SK-N-SH treated with all-trans-retinoic acid at 6 μM for 48 hours (cell line): ENCODE measurements at regions not wholly inside any gene's neighbourhood (a gene's known extent, or its start where the extent isn't known, plus 50 kb on each side); places are given as distances from the start of the nearest gene placed in this dataset.

Source experiments
- ATAC-seq: fragments of 200-7000 bp; cut with Tn5 transposase; 3 replicates; pipeline ENCODE4 v1.9.1; 2020; ENCODE audit warnings: mild to moderate bottlenecking, moderate library complexity
- BACH2 ChIP-seq: fragments of 250-450 bp; sonication (Bioruptor Pico); IDR thresholded peaks from 2 replicates; pipeline ENCODE4 v1.9.0; 2021; ENCODE audit warnings: mild to moderate bottlenecking, borderline replicate concordance
- CSDC2 ChIP-seq: fragments of 250-450 bp; sonication (Bioruptor Pico); IDR thresholded peaks from 2 replicates; pipeline ENCODE4 v1.5.0; 2020; ENCODE audit warnings: mild to moderate bottlenecking, moderate library complexity
- ESRRG ChIP-seq: fragments of 250-450 bp; sonication (Bioruptor Pico); IDR thresholded peaks from 2 replicates; pipeline ENCODE4 v1.6.1; 2021; ENCODE audit warnings: mild to moderate bottlenecking
- ISL1 ChIP-seq: fragments of 250-450 bp; sonication (Bioruptor Pico); IDR thresholded peaks from 2 replicates; pipeline ENCODE4 v2.1.2; 2022; ENCODE audit warnings: mild to moderate bottlenecking, moderate library complexity
- OSR1 ChIP-seq: fragments of 250-450 bp; sonication (Bioruptor Pico); IDR thresholded peaks from 2 replicates; pipeline ENCODE4 v1.8.0; 2022; ENCODE audit warnings: moderate library complexity, mild to moderate bottlenecking, inconsistent platforms
- PPARA ChIP-seq: fragments of 250-450 bp; sonication (Bioruptor Pico); IDR thresholded peaks from 2 replicates; pipeline ENCODE4 v1.5.0; 2020; ENCODE audit warnings: mild to moderate bottlenecking, borderline replicate concordance
- SNAI2 ChIP-seq: fragments of 250-450 bp; sonication (Bioruptor Pico); IDR thresholded peaks from 2 replicates; pipeline ENCODE4 v1.5.0; 2020; ENCODE audit warnings: mild to moderate bottlenecking, moderate library complexity
- TCF4 ChIP-seq: fragments of 250-450 bp; sonication (Bioruptor Pico); IDR thresholded peaks from 2 replicates; pipeline ENCODE4 v1.8.0; 2021; ENCODE audit warnings: mild to moderate bottlenecking, moderate library complexity, borderline replicate concordance
- TOX ChIP-seq: fragments of 250-450 bp; sonication (Bioruptor Pico); IDR thresholded peaks from 2 replicates; pipeline ENCODE4 v1.8.0; 2021; ENCODE audit warnings: mild to moderate bottlenecking, moderate library complexity, borderline replicate concordance
- ZC3H10 ChIP-seq: fragments of 250-450 bp; sonication (Bioruptor Pico); IDR thresholded peaks from 2 replicates; pipeline ENCODE4 v1.5.1; 2021; ENCODE audit warnings: mild to moderate bottlenecking, moderate library complexity
- ZFP3 ChIP-seq: fragments of 250-450 bp; sonication (Bioruptor Pico); IDR thresholded peaks from 2 replicates; pipeline ENCODE4 v1.5.0; 2020; ENCODE audit warnings: mild to moderate bottlenecking, moderate library complexity
- ZFP30 ChIP-seq: fragments of 450-650 bp; formaldehyde crosslinking; IDR thresholded peaks from 2 replicates; pipeline ENCODE4 v1.5.0; 2022; ENCODE audit warnings: mild to moderate bottlenecking, moderate library complexity
- ZNF565 ChIP-seq: fragments of 450-650 bp; formaldehyde crosslinking; conservative IDR thresholded peaks from 2 replicates; pipeline ENCODE4 v1.5.0; 2020; ENCODE audit warnings: low read depth, mild to moderate bottlenecking, moderate library complexity
- ZNF70 ChIP-seq: fragments of 450-650 bp; formaldehyde crosslinking; IDR thresholded peaks from 2 replicates; pipeline ENCODE4 v1.5.0; 2020; ENCODE audit warnings: mild to moderate bottlenecking, moderate library complexity
- ZNF8 ChIP-seq: fragments of 450-650 bp; formaldehyde crosslinking; IDR thresholded peaks from 2 replicates; pipeline ENCODE4 v1.5.0; 2020; ENCODE audit warnings: mild to moderate bottlenecking, moderate library complexity
- TF ChIP-seq, protein P1 (sequence below): fragments of 250-450 bp; sonication (Bioruptor Pico); IDR thresholded peaks from 2 replicates; pipeline ENCODE4 v1.8.0; 2021; ENCODE audit warnings: low read depth, mild to moderate bottlenecking, moderate library complexity, borderline replicate concordance
- TF ChIP-seq, protein P2 (sequence below): fragments of 250-450 bp; sonication (Bioruptor Pico); IDR thresholded peaks from 2 replicates; pipeline ENCODE4 v1.5.0; 2020; ENCODE audit warnings: mild to moderate bottlenecking, moderate library complexity
- TF ChIP-seq, protein P3 (sequence below): fragments of 250-450 bp; sonication (Bioruptor Pico); IDR thresholded peaks from 2 replicates; pipeline ENCODE4 v1.5.1; 2020; ENCODE audit warnings: low read depth, mild to moderate bottlenecking, moderate library complexity
- TF ChIP-seq, protein P4 (sequence below): fragments of 250-450 bp; sonication (Bioruptor Pico); IDR thresholded peaks from 2 replicates; pipeline ENCODE4 v1.5.1; 2021; ENCODE audit warnings: mild to moderate bottlenecking, moderate library complexity

DNA sequence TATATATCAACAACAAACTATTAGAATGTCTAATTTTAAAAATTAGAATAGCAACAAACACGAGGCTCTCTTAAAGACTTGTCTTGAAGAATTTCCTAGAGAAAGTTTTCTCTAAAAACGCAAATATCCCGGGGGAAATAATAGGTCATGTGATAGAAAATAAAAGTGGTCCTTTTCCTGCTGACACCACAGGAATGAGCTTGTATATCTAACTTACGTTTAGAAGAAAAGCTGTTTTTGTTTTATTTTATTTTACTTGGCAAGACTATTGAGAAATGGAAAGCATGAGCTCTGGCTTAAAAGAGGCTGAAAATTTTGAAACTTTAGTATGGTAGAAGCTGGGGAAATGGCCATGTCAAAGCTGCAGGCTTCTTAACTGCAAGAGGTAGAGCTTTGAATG is 465.0 kb downstream of the AGTPBP1 start:
- ATAC-seq: no peak
- TF ChIP-seq SNAI2 (CRISPR knock-in tag): no peak
- no peak for TF ChIP-seq ZNF565 (CRISPR knock-in tag)
- TF ChIP-seq ESRRG (CRISPR knock-in tag): no peak
- TF ChIP-seq TCF4 (CRISPR knock-in tag): no peak
- no peak for TF ChIP-seq ZFP3 (CRISPR knock-in tag)
- no peak for TF ChIP-seq ZNF8
- TF ChIP-seq, protein P1, sequence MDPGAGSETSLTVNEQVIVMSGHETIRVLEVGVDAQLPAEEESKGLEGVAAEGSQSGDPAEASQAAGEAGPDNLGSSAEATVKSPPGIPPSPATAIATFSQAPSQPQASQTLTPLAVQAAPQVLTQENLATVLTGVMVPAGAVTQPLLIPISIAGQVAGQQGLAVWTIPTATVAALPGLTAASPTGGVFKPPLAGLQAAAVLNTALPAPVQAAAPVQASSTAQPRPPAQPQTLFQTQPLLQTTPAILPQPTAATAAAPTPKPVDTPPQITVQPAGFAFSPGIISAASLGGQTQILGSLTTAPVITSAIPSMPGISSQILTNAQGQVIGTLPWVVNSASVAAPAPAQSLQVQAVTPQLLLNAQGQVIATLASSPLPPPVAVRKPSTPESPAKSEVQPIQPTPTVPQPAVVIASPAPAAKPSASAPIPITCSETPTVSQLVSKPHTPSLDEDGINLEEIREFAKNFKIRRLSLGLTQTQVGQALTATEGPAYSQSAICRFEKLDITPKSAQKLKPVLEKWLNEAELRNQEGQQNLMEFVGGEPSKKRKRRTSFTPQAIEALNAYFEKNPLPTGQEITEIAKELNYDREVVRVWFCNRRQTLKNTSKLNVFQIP: no peak
- no peak for TF ChIP-seq OSR1 (CRISPR knock-in tag)
- TF ChIP-seq, protein P2, sequence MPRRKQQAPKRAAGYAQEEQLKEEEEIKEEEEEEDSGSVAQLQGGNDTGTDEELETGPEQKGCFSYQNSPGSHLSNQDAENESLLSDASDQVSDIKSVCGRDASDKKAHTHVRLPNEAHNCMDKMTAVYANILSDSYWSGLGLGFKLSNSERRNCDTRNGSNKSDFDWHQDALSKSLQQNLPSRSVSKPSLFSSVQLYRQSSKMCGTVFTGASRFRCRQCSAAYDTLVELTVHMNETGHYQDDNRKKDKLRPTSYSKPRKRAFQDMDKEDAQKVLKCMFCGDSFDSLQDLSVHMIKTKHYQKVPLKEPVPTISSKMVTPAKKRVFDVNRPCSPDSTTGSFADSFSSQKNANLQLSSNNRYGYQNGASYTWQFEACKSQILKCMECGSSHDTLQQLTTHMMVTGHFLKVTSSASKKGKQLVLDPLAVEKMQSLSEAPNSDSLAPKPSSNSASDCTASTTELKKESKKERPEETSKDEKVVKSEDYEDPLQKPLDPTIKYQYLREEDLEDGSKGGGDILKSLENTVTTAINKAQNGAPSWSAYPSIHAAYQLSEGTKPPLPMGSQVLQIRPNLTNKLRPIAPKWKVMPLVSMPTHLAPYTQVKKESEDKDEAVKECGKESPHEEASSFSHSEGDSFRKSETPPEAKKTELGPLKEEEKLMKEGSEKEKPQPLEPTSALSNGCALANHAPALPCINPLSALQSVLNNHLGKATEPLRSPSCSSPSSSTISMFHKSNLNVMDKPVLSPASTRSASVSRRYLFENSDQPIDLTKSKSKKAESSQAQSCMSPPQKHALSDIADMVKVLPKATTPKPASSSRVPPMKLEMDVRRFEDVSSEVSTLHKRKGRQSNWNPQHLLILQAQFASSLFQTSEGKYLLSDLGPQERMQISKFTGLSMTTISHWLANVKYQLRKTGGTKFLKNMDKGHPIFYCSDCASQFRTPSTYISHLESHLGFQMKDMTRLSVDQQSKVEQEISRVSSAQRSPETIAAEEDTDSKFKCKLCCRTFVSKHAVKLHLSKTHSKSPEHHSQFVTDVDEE (CRISPR knock-in tag): no peak
- no peak for TF ChIP-seq TOX (CRISPR knock-in tag)
- no peak for TF ChIP-seq PPARA (CRISPR knock-in tag)
- no peak for TF ChIP-seq BACH2 (CRISPR knock-in tag)
- no peak for TF ChIP-seq ZFP30
- TF ChIP-seq ZNF70 (CRISPR knock-in tag): no peak
- TF ChIP-seq ZC3H10 (CRISPR knock-in tag): no peak
- no peak for TF ChIP-seq ISL1

DNA sequence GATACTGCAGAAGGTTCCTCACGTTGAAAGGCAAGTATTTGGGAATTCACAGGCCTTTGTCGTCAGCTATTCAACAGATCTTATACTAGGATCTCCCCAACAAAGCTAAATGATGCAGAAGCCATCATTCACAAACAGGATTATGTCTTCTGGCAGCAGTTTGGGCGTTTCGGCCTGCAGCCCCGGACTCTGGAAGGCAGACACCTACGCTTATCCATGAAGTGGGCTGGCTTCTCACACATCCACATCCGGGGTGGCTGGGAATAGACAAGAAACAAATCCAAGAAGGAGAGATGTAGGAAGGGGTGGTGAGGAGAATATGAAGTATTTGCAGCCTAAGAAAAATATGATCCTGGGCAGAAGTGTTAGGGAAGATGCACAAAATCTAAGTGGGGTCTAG is 471.9 kb downstream of the AGTPBP1 start:
- TF ChIP-seq PPARA (CRISPR knock-in tag): no peak
- TF ChIP-seq CSDC2 (CRISPR knock-in tag): no peak
- TF ChIP-seq, all 23 proteins: peak for 0
- no peak for ATAC-seq

DNA sequence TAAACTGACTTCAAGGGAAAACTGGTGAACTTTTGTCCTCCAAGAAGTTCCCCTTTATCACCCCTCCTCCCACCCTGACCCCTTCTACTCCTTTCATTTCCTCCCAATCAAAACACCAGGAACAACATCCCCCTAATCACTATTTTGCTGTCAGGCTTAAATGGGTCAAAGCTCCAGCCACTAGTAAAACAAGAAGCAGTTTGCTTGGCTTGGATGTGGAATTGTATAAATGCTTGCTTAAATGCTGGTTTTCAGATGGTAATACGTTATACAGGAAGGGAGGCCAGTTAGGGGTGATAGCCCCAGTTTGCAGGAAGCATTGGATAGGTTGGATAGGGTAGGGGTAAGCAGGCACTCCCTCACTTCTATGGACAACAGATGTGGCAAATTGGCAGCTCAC is 473.6 kb downstream of the AGTPBP1 start:
- TF ChIP-seq, protein P3, sequence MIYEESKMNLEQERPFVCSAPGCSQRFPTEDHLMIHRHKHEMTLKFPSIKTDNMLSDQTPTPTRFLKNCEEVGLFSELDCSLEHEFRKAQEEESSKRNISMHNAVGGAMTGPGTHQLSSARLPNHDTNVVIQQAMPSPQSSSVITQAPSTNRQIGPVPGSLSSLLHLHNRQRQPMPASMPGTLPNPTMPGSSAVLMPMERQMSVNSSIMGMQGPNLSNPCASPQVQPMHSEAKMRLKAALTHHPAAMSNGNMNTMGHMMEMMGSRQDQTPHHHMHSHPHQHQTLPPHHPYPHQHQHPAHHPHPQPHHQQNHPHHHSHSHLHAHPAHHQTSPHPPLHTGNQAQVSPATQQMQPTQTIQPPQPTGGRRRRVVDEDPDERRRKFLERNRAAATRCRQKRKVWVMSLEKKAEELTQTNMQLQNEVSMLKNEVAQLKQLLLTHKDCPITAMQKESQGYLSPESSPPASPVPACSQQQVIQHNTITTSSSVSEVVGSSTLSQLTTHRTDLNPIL (CRISPR knock-in tag): no peak
- TF ChIP-seq ZFP30: no peak
- no peak for TF ChIP-seq ZNF70 (CRISPR knock-in tag)
- TF ChIP-seq, protein P1: no peak
- TF ChIP-seq ZNF565 (CRISPR knock-in tag): no peak
- no peak for TF ChIP-seq ZFP3 (CRISPR knock-in tag)
- no peak for TF ChIP-seq BACH2 (CRISPR knock-in tag)
- ATAC-seq: no peak

DNA sequence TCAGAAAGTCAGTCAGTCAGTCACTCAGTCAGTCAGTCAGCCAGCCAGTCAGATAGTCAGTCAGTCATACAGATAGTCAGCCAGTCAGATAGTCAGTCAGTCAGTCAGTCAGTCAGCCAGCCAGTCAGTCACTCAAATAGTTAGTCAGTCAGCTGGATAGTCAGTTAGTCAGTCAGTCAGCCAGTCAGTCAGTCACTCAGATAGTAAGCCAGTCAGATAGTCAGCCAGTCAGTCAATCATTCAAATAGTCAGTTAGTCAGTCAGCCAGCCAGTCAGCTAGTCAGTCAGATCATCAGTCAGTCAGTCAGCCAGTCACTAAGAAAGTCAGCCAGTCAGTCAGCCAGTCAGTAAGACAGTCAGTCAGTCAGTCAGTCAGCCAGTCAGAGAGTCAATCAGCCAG is 477.1 kb downstream of the AGTPBP1 start:
- TF ChIP-seq ZFP30: no peak
- TF ChIP-seq ZNF8: no peak
- TF ChIP-seq SNAI2 (CRISPR knock-in tag): no peak
- no peak for TF ChIP-seq ZFP3 (CRISPR knock-in tag)
- TF ChIP-seq, protein P4, sequence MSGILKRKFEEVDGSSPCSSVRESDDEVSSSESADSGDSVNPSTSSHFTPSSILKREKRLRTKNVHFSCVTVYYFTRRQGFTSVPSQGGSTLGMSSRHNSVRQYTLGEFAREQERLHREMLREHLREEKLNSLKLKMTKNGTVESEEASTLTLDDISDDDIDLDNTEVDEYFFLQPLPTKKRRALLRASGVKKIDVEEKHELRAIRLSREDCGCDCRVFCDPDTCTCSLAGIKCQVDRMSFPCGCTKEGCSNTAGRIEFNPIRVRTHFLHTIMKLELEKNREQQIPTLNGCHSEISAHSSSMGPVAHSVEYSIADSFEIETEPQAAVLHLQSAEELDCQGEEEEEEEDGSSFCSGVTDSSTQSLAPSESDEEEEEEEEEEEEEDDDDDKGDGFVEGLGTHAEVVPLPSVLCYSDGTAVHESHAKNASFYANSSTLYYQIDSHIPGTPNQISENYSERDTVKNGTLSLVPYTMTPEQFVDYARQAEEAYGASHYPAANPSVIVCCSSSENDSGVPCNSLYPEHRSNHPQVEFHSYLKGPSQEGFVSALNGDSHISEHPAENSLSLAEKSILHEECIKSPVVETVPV (CRISPR knock-in tag): no peak
- no peak for ATAC-seq
